ENCODE measurements at regions not wholly inside any gene's neighbourhood (a gene's known extent, or its start where the extent isn't known, plus 50 kb on each side); places are given as distances from the start of the nearest gene placed in this dataset.

DNA sequence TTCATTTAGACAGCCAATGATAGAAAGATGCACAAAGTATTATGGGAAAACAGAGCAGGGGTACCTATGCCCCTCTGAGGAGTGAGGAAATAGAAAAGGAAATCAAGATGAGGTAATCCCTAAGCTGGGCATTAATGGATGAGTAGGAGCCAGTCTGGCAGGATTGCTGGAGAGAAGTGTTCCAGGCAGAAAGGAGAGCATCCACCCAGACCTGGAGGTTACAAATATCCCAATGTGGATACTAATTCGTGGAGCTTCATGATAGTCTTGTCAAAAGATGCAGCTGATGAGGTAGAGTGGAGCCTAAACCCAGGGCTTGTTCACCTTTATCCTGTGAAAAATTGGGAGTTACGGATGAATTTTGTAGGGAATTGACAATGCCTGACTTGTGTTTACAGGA is 328.0 kb downstream of the ZNF608 start:
- in situ Hi-C loops (cut with MboI; ENCODE audit: low pct_unique_long_range_greater_than_20kb, low sequenced_read_pairs, unreplicated experiment), result no loop called here
- no peak for DNase-seq (ENCODE audit: low spot score)
- TF ChIP-seq, protein P1, sequence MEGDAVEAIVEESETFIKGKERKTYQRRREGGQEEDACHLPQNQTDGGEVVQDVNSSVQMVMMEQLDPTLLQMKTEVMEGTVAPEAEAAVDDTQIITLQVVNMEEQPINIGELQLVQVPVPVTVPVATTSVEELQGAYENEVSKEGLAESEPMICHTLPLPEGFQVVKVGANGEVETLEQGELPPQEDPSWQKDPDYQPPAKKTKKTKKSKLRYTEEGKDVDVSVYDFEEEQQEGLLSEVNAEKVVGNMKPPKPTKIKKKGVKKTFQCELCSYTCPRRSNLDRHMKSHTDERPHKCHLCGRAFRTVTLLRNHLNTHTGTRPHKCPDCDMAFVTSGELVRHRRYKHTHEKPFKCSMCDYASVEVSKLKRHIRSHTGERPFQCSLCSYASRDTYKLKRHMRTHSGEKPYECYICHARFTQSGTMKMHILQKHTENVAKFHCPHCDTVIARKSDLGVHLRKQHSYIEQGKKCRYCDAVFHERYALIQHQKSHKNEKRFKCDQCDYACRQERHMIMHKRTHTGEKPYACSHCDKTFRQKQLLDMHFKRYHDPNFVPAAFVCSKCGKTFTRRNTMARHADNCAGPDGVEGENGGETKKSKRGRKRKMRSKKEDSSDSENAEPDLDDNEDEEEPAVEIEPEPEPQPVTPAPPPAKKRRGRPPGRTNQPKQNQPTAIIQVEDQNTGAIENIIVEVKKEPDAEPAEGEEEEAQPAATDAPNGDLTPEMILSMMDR (IDR thresholded peaks at IDR 0.05; ENCODE audit: extremely low read depth, insufficient read depth, missing control alignments), result no peak

GRCh38 chr5:124417196-124417595 is 329.2 kb downstream of the ZNF608 start:
- TF ChIP-seq, protein P1 (IDR thresholded peaks at IDR 0.05; ENCODE audit: extremely low read depth, insufficient read depth, missing control alignments), result no peak
- DNase-seq (ENCODE audit: low spot score), result no peak
- in situ Hi-C loops (cut with MboI; ENCODE audit: low pct_unique_long_range_greater_than_20kb, low sequenced_read_pairs, unreplicated experiment), result no loop called here

DNA sequence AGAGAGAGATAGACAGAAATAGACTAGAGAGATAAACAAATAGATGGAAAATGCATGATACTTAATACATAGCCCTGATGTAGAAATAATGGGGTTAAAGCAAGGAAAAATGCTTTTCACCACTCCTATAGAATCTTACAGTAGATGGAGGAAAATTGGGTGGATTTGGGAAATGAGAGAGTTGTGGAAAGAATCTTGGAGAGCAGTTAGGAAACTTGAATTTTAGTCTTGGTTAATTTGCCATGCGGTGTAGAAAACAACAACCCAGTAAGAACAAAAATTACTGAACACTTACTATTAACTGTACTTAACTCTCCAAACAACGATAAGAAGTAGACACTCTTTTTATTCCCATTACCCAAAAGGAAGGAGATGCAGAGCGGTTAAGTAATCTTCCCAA is 329.8 kb downstream of the ZNF608 start:
- TF ChIP-seq, protein P1 (IDR thresholded peaks at IDR 0.05; ENCODE audit: extremely low read depth, insufficient read depth, missing control alignments), result no peak
- in situ Hi-C loops (cut with MboI; ENCODE audit: low pct_unique_long_range_greater_than_20kb, low sequenced_read_pairs, unreplicated experiment), result no loop called here

GRCh38 chr5:124414973-124415372 is 331.5 kb downstream of the ZNF608 start:
- in situ Hi-C loops (cut with MboI; ENCODE audit: low pct_unique_long_range_greater_than_20kb, low sequenced_read_pairs, unreplicated experiment), result no loop called here
- TF ChIP-seq, protein P1 (IDR thresholded peaks at IDR 0.05; ENCODE audit: extremely low read depth, insufficient read depth, missing control alignments), result no peak
- DNase-seq (ENCODE audit: low spot score), result no peak

More for the DNA sequence above, 329.8 kb downstream of the ZNF608 start:
- DNase-seq (ENCODE audit: low spot score), result no peak

- in situ Hi-C loops (cut with MboI; ENCODE audit: low pct_unique_long_range_greater_than_20kb, low sequenced_read_pairs, unreplicated experiment), result no loop called here
- DNase-seq (ENCODE audit: low spot score), result peak; percentile 14
- TF ChIP-seq, protein P1 (IDR thresholded peaks at IDR 0.05; ENCODE audit: extremely low read depth, insufficient read depth, missing control alignments), result no peak
Observed at GRCh38 chr5:124410539-124411488, 335.6 kb downstream of the ZNF608 start.

- in situ Hi-C loops (cut with MboI; ENCODE audit: low pct_unique_long_range_greater_than_20kb, low sequenced_read_pairs, unreplicated experiment), result no loop called here
- TF ChIP-seq, protein P1 (IDR thresholded peaks at IDR 0.05; ENCODE audit: extremely low read depth, insufficient read depth, missing control alignments), result no peak
- no peak for DNase-seq (ENCODE audit: low spot score)
Observed at GRCh38 chr5:124408738-124409453, 337.5 kb downstream of the ZNF608 start.
